ENCODE measurements at regions not wholly inside any gene's neighbourhood (a gene's known extent, or its start where the extent isn't known, plus 50 kb on each side); places are given as distances from the start of the nearest gene placed in this dataset.

- no peak for TF ChIP-seq SPI1 (IDR thresholded peaks at IDR 0.05; ENCODE audit: borderline replicate concordance, low read depth)
- TF ChIP-seq, protein P1, sequence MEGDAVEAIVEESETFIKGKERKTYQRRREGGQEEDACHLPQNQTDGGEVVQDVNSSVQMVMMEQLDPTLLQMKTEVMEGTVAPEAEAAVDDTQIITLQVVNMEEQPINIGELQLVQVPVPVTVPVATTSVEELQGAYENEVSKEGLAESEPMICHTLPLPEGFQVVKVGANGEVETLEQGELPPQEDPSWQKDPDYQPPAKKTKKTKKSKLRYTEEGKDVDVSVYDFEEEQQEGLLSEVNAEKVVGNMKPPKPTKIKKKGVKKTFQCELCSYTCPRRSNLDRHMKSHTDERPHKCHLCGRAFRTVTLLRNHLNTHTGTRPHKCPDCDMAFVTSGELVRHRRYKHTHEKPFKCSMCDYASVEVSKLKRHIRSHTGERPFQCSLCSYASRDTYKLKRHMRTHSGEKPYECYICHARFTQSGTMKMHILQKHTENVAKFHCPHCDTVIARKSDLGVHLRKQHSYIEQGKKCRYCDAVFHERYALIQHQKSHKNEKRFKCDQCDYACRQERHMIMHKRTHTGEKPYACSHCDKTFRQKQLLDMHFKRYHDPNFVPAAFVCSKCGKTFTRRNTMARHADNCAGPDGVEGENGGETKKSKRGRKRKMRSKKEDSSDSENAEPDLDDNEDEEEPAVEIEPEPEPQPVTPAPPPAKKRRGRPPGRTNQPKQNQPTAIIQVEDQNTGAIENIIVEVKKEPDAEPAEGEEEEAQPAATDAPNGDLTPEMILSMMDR (IDR thresholded peaks at IDR 0.05; ENCODE audit: insufficient read depth, low read length) = no peak
Observed at GRCh38 chr3:18122264-18122663, 302.9 kb downstream of the SATB1 start.

Measured in HL-60 (cell line).